GM12878 (cell line): ENCODE measurements at regions not wholly inside any gene's neighbourhood (a gene's known extent, or its start where the extent isn't known, plus 50 kb on each side); places are given as distances from the start of the nearest gene placed in this dataset.
A peak's percentile ranks its signal among the peaks of the same experiment; 100 is the strongest.

ENCODE experiments used
- ASH2L ChIP-seq: fragments of 300-600, 200-600 bp; sonication (generic); IDR thresholded peaks from 2 replicates; pipeline ENCODE4 v1.6.1; 2017; ENCODE audit warnings: low read depth, mild to moderate bottlenecking, borderline replicate concordance
- CBFB ChIP-seq: IDR thresholded peaks from 2 replicates; pipeline ENCODE4 v1.6.1; 2016; ENCODE audit warnings: antibody characterized with exemption, low read depth
- CBX5 ChIP-seq: sonication (generic); IDR thresholded peaks from 2 replicates; pipeline ENCODE4 v1.6.1; 2016; ENCODE audit warnings: low read depth, moderate library complexity, mild to moderate bottlenecking, inconsistent platforms
- DPF2 ChIP-seq: fragments of 450-650 bp; IDR thresholded peaks from 2 replicates; pipeline ENCODE4 v1.6.1; 2017; ENCODE audit warnings: mild to moderate bottlenecking
- EGR1 ChIP-seq, 2 experiments: IDR thresholded peaks; 1 replicate in 1 of 2; 2 replicates in 1 of 2; pipeline ENCODE4 v1.6.1; 2011 to 2012; ENCODE audit warnings: low read depth in 2 of 2, low read length in 2 of 2, borderline replicate concordance in 1 of 2, mild to moderate bottlenecking in 1 of 2, moderate library complexity in 1 of 2
- EP300 ChIP-seq, 2 experiments: fragments of 150-350 bp in 1 of 2; IDR thresholded peaks; 2 replicates each; pipeline ENCODE4 v1.6.1; 2011 to 2012; ENCODE audit warnings: low read depth in 2 of 2, low read length in 2 of 2, borderline replicate concordance in 1 of 2, improper control_type of control experiment in 1 of 2, inconsistent platforms in 1 of 2; ENCODE audit not compliant: control insufficient read depth in 1 of 2
- HDAC2 ChIP-seq: fragments of 200-600 bp; sonication (generic); IDR thresholded peaks from 2 replicates; pipeline ENCODE4 v1.6.1; 2017
- NFIC ChIP-seq: IDR thresholded peaks from 2 replicates; pipeline ENCODE4 v1.6.1; 2012; ENCODE audit warnings: low read depth, mild to moderate bottlenecking, inconsistent platforms, low read length, moderate library complexity
- SIX5 ChIP-seq: IDR thresholded peaks from 2 replicates; pipeline ENCODE4 v1.6.1; 2011; ENCODE audit warnings: mild to moderate bottlenecking, low read depth, low read length, moderate library complexity; ENCODE audit not compliant: severe bottlenecking
- ZBTB4 ChIP-seq: fragments of 450-650 bp; formaldehyde crosslinking; IDR thresholded peaks from 2 replicates; pipeline ENCODE4 v1.4.0; 2022; ENCODE audit warnings: mild to moderate bottlenecking, moderate library complexity
- TF ChIP-seq, protein P1 (sequence below): IDR thresholded peaks from 2 replicates; pipeline ENCODE4 v1.6.1; 2012; ENCODE audit warnings: low read length, inconsistent platforms
- TF ChIP-seq, protein P2 (sequence below): IDR thresholded peaks from 2 replicates; pipeline ENCODE4 v1.6.1; 2012; ENCODE audit warnings: improper control_type of control experiment, low read depth, low read length; ENCODE audit not compliant: insufficient replicate concordance

GRCh38 chr12:14257734-14258574, 107.5 kb upstream of the ATF7IP start (continued):
- TF ChIP-seq, protein P1, sequence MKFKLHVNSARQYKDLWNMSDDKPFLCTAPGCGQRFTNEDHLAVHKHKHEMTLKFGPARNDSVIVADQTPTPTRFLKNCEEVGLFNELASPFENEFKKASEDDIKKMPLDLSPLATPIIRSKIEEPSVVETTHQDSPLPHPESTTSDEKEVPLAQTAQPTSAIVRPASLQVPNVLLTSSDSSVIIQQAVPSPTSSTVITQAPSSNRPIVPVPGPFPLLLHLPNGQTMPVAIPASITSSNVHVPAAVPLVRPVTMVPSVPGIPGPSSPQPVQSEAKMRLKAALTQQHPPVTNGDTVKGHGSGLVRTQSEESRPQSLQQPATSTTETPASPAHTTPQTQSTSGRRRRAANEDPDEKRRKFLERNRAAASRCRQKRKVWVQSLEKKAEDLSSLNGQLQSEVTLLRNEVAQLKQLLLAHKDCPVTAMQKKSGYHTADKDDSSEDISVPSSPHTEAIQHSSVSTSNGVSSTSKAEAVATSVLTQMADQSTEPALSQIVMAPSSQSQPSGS, result no peak
- TF ChIP-seq CBFB (0 out of 2 replicates have a peak, but pooled peaks have one; percentile 38), SIX5 (no peak), DPF2 (no peak), ZBTB4 (CRISPR knock-in tag) (no peak), NFIC (no peak), EGR1 (IDR thresholded peaks at IDR 0.05; ENCODE audit: borderline replicate concordance in 1 of 2, low read depth in 2 of 2, low read length in 2 of 2) (0 out of 3 replicates have a peak, but pooled peaks of 1 of the 2 experiments have one; percentile 23), CBX5 (0 out of 2 replicates have a peak, but pooled peaks have one; percentile 19), ASH2L (no peak), HDAC2 (no peak), EP300 (IDR thresholded peaks at IDR 0.05; ENCODE audit: borderline replicate concordance in 1 of 2, control insufficient read depth in 1 of 2, low read depth in 2 of 2, low read length in 2 of 2) (no peak)
- TF ChIP-seq, protein P2, sequence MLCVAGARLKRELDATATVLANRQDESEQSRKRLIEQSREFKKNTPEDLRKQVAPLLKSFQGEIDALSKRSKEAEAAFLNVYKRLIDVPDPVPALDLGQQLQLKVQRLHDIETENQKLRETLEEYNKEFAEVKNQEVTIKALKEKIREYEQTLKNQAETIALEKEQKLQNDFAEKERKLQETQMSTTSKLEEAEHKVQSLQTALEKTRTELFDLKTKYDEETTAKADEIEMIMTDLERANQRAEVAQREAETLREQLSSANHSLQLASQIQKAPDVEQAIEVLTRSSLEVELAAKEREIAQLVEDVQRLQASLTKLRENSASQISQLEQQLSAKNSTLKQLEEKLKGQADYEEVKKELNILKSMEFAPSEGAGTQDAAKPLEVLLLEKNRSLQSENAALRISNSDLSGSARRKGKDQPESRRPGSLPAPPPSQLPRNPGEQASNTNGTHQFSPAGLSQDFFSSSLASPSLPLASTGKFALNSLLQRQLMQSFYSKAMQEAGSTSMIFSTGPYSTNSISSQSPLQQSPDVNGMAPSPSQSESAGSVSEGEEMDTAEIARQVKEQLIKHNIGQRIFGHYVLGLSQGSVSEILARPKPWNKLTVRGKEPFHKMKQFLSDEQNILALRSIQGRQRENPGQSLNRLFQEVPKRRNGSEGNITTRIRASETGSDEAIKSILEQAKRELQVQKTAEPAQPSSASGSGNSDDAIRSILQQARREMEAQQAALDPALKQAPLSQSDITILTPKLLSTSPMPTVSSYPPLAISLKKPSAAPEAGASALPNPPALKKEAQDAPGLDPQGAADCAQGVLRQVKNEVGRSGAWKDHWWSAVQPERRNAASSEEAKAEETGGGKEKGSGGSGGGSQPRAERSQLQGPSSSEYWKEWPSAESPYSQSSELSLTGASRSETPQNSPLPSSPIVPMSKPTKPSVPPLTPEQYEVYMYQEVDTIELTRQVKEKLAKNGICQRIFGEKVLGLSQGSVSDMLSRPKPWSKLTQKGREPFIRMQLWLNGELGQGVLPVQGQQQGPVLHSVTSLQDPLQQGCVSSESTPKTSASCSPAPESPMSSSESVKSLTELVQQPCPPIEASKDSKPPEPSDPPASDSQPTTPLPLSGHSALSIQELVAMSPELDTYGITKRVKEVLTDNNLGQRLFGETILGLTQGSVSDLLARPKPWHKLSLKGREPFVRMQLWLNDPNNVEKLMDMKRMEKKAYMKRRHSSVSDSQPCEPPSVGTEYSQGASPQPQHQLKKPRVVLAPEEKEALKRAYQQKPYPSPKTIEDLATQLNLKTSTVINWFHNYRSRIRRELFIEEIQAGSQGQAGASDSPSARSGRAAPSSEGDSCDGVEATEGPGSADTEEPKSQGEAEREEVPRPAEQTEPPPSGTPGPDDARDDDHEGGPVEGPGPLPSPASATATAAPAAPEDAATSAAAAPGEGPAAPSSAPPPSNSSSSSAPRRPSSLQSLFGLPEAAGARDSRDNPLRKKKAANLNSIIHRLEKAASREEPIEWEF, result no peak
